GM23338 (cell line): ENCODE measurements at regions not wholly inside any gene's neighbourhood (a gene's known extent, or its start where the extent isn't known, plus 50 kb on each side); places are given as distances from the start of the nearest gene placed in this dataset.

Experiments
- ATAC-seq: fragments of 200-7000 bp; cut with Tn5 transposase; 3 replicates; pipeline ENCODE4 v1.9.1; 2020
- DNase-seq: peaks from one replicate; pipeline ENCODE4 v3.0.0-alpha.2; 2015; ENCODE audit warnings: low spot score
- H2AFZ ChIP-seq: fragments of 200-600 bp; sonication (generic); 2 replicates; pipeline ENCODE4 v1.8.0; 2016; ENCODE audit warnings: antibody characterized with exemption, mild to moderate bottlenecking, moderate library complexity
- H3F3A ChIP-seq: fragments of 200-600 bp; sonication (generic); replicated peaks from 2 replicates; pipeline ENCODE4 v1.8.0; 2017; ENCODE audit warnings: antibody characterized with exemption, mixed run types, low read depth
- H3K27ac ChIP-seq: fragments of 200-600 bp; sonication (generic); 2 replicates; pipeline ENCODE4 v1.6.1; 2016; ENCODE audit warnings: low read depth
- H3K27me3 ChIP-seq: fragments of 200-600 bp; sonication (generic); 2 replicates; pipeline ENCODE4 v1.8.0; 2016; ENCODE audit warnings: mild to moderate bottlenecking, mixed run types, moderate library complexity; ENCODE audit not compliant: insufficient read depth
- H3K36me3 ChIP-seq: fragments of 200-600 bp; sonication (generic); 2 replicates; pipeline ENCODE4 v1.8.0; 2016; ENCODE audit warnings: mild to moderate bottlenecking; ENCODE audit not compliant: insufficient read depth
- H3K4me1 ChIP-seq: fragments of 200-600 bp; sonication (generic); 2 replicates; pipeline ENCODE4 v1.8.0; 2016; ENCODE audit warnings: mild to moderate bottlenecking, moderate library complexity; ENCODE audit not compliant: insufficient read depth
- H3K4me2 ChIP-seq: fragments of 200-600 bp; sonication (generic); 2 replicates; pipeline ENCODE4 v1.7.1; 2017; ENCODE audit warnings: mixed run types
- H3K4me3 ChIP-seq: fragments of 200-600 bp; sonication (generic); 2 replicates; pipeline ENCODE4 v1.6.1; 2016; ENCODE audit warnings: mixed run types
- H3K79me2 ChIP-seq: fragments of 200-600 bp; sonication (generic); replicated peaks from 2 replicates; pipeline ENCODE4 v1.8.0; 2017; ENCODE audit warnings: mild to moderate bottlenecking; ENCODE audit not compliant: insufficient read depth
- H3K9me2 ChIP-seq: fragments of 200-600 bp; sonication (generic); 2 replicates; pipeline ENCODE4 v1.8.0; 2017; ENCODE audit not compliant: insufficient read depth
- H4K20me1 ChIP-seq: fragments of 200-600 bp; sonication (generic); replicated peaks from 2 replicates; pipeline ENCODE4 v1.8.0; 2017; ENCODE audit warnings: mild to moderate bottlenecking; ENCODE audit not compliant: insufficient read depth
- H3K27ac Mint-ChIP-seq: 2 replicates; pipeline ENCODE4 v1.8.0; 2020; ENCODE audit warnings: inconsistent platforms, mild to moderate bottlenecking, moderate library complexity, mixed read lengths
- H3K27me3 Mint-ChIP-seq: 3 replicates; pipeline ENCODE4 v1.8.0; 2022; ENCODE audit warnings: low read depth, mild to moderate bottlenecking, moderate library complexity, mixed read lengths, inconsistent platforms; ENCODE audit not compliant: insufficient read depth, poor library complexity
- H3K36me3 Mint-ChIP-seq: 3 replicates; pipeline ENCODE4 v1.8.0; 2021; ENCODE audit warnings: low read depth, mild to moderate bottlenecking, inconsistent platforms, moderate library complexity, mixed read lengths
- H3K4me1 Mint-ChIP-seq: 3 replicates; pipeline ENCODE4 v1.8.0; 2020; ENCODE audit warnings: mild to moderate bottlenecking, inconsistent platforms, mixed read lengths
- H3K4me3 Mint-ChIP-seq: 3 replicates; pipeline ENCODE4 v1.8.0; 2021; ENCODE audit warnings: moderate library complexity, mild to moderate bottlenecking, inconsistent platforms, mixed read lengths
- H3K9me3 Mint-ChIP-seq: 3 replicates; pipeline ENCODE4 v1.8.0; 2020; ENCODE audit warnings: moderate library complexity, mild to moderate bottlenecking, inconsistent platforms, mixed read lengths
- EZH2 ChIP-seq: fragments of 200-600 bp; sonication (generic); IDR thresholded peaks from one replicate; pipeline ENCODE4 v1.8.0; 2017; ENCODE audit warnings: antibody characterized with exemption, mild to moderate bottlenecking, low read depth; ENCODE audit not compliant: unreplicated experiment
- EZH2phosphoT487 ChIP-seq: fragments of 200-600 bp; sonication (generic); IDR thresholded peaks from one replicate; pipeline ENCODE4 v1.8.1; 2018; ENCODE audit warnings: antibody characterized with exemption; ENCODE audit not compliant: unreplicated experiment
- JUNB ChIP-seq: IDR thresholded peaks from one replicate; pipeline ENCODE4 v1.6.1; 2016; ENCODE audit warnings: antibody characterized with exemption; ENCODE audit not compliant: unreplicated experiment
- POLR2AphosphoS5 ChIP-seq: IDR thresholded peaks from 2 replicates; pipeline ENCODE4 v1.6.1; 2016; ENCODE audit warnings: antibody characterized with exemption, low read depth
- STAT1 ChIP-seq: IDR thresholded peaks from one replicate; pipeline ENCODE4 v1.6.1; 2016; ENCODE audit warnings: antibody characterized with exemption; ENCODE audit not compliant: unreplicated experiment
- ZNF331 ChIP-seq: fragments of 250-450 bp; sonication (Bioruptor Pico); IDR thresholded peaks from 2 replicates; pipeline ENCODE4 v1.5.0; 2020; ENCODE audit warnings: low read depth, mild to moderate bottlenecking, moderate library complexity
- TF ChIP-seq, protein P1 (sequence below): fragments of 250-450 bp; sonication (Bioruptor Pico); IDR thresholded peaks from 2 replicates; pipeline ENCODE4 v1.5.0; 2020; ENCODE audit warnings: mild to moderate bottlenecking, moderate library complexity
- TF ChIP-seq, protein P2 (sequence below): IDR thresholded peaks from 2 replicates; pipeline ENCODE4 v1.6.1; 2016; ENCODE audit warnings: antibody characterized with exemption

DNA sequence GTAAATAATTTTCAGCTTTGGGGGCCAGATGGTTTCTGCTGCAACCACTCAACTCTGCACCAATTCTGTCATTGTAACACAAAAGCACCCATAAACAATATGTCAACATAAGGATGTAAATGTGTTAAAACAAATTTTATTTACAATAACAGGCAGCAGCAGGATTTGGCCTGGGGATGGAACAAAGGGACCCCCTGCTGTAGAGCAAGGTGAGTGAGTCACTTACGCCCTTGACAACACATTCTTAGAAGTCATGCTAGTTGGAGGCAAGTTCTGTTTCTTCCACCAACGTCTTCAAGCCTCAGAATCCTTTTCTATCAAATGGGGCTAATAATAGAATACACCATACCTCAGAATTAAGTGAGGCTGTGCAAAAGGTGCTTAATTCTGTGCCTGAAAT, 610.2 kb upstream of the SYT4 start:
- peaks cover 25% of the 10 kb centered on the region for H3K4me1 Mint-ChIP-seq
- peak; percentile 58 for DNase-seq
- TF ChIP-seq EZH2 (no peak), STAT1 (no peak)
- TF ChIP-seq, protein P1, sequence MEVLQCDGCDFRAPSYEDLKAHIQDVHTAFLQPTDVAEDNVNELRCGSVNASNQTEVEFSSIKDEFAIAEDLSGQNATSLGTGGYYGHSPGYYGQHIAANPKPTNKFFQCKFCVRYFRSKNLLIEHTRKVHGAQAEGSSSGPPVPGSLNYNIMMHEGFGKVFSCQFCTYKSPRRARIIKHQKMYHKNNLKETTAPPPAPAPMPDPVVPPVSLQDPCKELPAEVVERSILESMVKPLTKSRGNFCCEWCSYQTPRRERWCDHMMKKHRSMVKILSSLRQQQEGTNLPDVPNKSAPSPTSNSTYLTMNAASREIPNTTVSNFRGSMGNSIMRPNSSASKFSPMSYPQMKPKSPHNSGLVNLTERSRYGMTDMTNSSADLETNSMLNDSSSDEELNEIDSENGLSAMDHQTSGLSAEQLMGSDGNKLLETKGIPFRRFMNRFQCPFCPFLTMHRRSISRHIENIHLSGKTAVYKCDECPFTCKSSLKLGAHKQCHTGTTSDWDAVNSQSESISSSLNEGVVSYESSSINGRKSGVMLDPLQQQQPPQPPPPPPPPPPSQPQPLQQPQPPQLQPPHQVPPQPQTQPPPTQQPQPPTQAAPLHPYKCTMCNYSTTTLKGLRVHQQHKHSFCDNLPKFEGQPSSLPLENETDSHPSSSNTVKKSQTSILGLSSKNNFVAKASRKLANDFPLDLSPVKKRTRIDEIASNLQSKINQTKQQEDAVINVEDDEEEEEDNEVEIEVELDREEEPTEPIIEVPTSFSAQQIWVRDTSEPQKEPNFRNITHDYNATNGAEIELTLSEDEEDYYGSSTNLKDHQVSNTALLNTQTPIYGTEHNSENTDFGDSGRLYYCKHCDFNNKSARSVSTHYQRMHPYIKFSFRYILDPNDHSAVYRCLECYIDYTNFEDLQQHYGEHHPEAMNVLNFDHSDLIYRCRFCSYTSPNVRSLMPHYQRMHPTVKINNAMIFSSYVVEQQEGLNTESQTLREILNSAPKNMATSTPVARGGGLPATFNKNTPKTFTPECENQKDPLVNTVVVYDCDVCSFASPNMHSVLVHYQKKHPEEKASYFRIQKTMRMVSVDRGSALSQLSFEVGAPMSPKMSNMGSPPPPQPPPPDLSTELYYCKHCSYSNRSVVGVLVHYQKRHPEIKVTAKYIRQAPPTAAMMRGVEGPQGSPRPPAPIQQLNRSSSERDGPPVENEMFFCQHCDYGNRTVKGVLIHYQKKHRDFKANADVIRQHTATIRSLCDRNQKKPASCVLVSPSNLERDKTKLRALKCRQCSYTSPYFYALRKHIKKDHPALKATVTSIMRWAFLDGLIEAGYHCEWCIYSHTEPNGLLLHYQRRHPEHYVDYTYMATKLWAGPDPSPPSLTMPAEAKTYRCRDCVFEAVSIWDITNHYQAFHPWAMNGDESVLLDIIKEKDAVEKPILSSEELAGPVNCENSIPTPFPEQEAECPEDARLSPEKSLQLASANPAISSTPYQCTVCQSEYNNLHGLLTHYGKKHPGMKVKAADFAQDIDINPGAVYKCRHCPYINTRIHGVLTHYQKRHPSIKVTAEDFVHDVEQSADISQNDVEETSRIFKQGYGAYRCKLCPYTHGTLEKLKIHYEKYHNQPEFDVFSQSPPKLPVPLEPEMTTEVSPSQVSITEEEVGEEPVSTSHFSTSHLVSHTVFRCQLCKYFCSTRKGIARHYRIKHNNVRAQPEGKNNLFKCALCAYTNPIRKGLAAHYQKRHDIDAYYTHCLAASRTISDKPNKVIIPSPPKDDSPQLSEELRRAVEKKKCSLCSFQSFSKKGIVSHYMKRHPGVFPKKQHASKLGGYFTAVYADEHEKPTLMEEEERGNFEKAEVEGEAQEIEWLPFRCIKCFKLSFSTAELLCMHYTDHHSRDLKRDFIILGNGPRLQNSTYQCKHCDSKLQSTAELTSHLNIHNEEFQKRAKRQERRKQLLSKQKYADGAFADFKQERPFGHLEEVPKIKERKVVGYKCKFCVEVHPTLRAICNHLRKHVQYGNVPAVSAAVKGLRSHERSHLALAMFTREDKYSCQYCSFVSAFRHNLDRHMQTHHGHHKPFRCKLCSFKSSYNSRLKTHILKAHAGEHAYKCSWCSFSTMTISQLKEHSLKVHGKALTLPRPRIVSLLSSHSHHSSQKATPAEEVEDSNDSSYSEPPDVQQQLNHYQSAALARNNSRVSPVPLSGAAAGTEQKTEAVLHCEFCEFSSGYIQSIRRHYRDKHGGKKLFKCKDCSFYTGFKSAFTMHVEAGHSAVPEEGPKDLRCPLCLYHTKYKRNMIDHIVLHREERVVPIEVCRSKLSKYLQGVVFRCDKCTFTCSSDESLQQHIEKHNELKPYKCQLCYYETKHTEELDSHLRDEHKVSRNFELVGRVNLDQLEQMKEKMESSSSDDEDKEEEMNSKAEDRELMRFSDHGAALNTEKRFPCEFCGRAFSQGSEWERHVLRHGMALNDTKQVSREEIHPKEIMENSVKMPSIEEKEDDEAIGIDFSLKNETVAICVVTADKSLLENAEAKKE (CRISPR knock-in tag), result 0 out of 2 replicates have a peak, but pooled peaks have one; percentile 37
- H3K9me3 Mint-ChIP-seq, result 0 out of 3 replicates have a peak, but pooled peaks cover 3% of the 10 kb centered on the region
- Histone ChIP-seq H3K4me1 (peaks cover 17% of the 10 kb centered on the region), H3F3A (no peaks in the 10 kb centered on the region), H3K4me3 (no peak overlapping the region), H4K20me1 (no peaks in the 10 kb centered on the region), H3K27ac (no peak overlapping the region), H3K79me2 (no peaks in the 10 kb centered on the region), H3K4me2 (peak overlapping the region; percentile 40; the same call in 1 of the 2 replicates), H3K36me3 (no peaks in the 10 kb centered on the region), H3K9me2 (peaks cover 14% of the 10 kb centered on the region; the same call in 1 of the 2 replicates), H2AFZ (no peak overlapping the region), H3K27me3 (no peaks in the 10 kb centered on the region)
- peaks cover 2% of the 10 kb centered on the region for H3K27me3 Mint-ChIP-seq
- H3K27ac Mint-ChIP-seq, result no peak overlapping the region
- no peak overlapping the region for H3K4me3 Mint-ChIP-seq
- H3K36me3 Mint-ChIP-seq, result peaks cover 2% of the 10 kb centered on the region; the same call in 1 of the 3 replicates
- peak; percentile 32; the same call in 2 of the 3 replicates for ATAC-seq

GRCh38 chr18:43888598-43888997, 611.3 kb upstream of the SYT4 start:
- ATAC-seq, result no peak
- H4K20me1 ChIP-seq, result no peaks in the 10 kb centered on the region
- TF ChIP-seq ZNF331 (CRISPR knock-in tag) (no peak), STAT1 (no peak), EZH2 (no peak), JUNB (no peak), POLR2AphosphoS5 (no peak), EZH2phosphoT487 (no peak)
- TF ChIP-seq, protein P2, sequence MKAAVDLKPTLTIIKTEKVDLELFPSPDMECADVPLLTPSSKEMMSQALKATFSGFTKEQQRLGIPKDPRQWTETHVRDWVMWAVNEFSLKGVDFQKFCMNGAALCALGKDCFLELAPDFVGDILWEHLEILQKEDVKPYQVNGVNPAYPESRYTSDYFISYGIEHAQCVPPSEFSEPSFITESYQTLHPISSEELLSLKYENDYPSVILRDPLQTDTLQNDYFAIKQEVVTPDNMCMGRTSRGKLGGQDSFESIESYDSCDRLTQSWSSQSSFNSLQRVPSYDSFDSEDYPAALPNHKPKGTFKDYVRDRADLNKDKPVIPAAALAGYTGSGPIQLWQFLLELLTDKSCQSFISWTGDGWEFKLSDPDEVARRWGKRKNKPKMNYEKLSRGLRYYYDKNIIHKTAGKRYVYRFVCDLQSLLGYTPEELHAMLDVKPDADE, result no peak

More at GRCh38 chr18:43888598-43888997, 611.3 kb upstream of the SYT4 start:
- Mint-ChIP-seq H3K4me3 (no peak overlapping the region), H3K36me3 (peaks cover 2% of the 10 kb centered on the region; the same call in 1 of the 3 replicates), H3K27me3 (peaks cover 2% of the 10 kb centered on the region), H3K4me1 (peaks cover 20% of the 10 kb centered on the region), H3K9me3 (0 out of 3 replicates have a peak, but pooled peaks cover 3% of the 10 kb centered on the region), H3K27ac (no peak overlapping the region)
- no peak overlapping the region for H3K27ac ChIP-seq
- no peaks in the 10 kb centered on the region for H3K79me2 ChIP-seq
- H3K4me2 ChIP-seq, result no peak overlapping the region
- no peaks in the 10 kb centered on the region for H3K27me3 ChIP-seq
- DNase-seq, result no peak
- no peak overlapping the region for H2AFZ ChIP-seq
- no peaks in the 10 kb centered on the region for H3K36me3 ChIP-seq
- no peak overlapping the region for H3K4me3 ChIP-seq
- H3K4me1 ChIP-seq, result peaks cover 17% of the 10 kb centered on the region
- peaks cover 14% of the 10 kb centered on the region; the same call in 1 of the 2 replicates for H3K9me2 ChIP-seq
- no peaks in the 10 kb centered on the region for H3F3A ChIP-seq
